ENCODE measurements at regions not wholly inside any gene's neighbourhood (a gene's known extent, or its start where the extent isn't known, plus 50 kb on each side); places are given as distances from the start of the nearest gene placed in this dataset.
A peak's percentile ranks its signal among the peaks of the same experiment; 100 is the strongest.

- DNase-seq (ENCODE audit: low read depth) (no peak), FAIRE-seq (no peak)
- TF ChIP-seq CTCF (IDR thresholded peaks at IDR 0.05; ENCODE audit: insufficient read depth, low read length, severe bottlenecking) = no peak
- Histone ChIP-seq H3K36me3 (ENCODE audit: control insufficient read depth, insufficient read depth, low read length) (no peaks in the 10 kb centered on the region), H3K27me3 (ENCODE audit: control insufficient read depth, insufficient read depth, low read length) (no peaks in the 10 kb centered on the region), H3K4me3 (ENCODE audit: low read depth, low read length) (no peak overlapping the region)
Measured at GRCh38 chr7:36790311-36790787, 66.1 kb upstream of the AOAH start.

GRCh38 chr7:36788825-36789470 lies 64.7 kb upstream of the AOAH start:
- no peak for DNase-seq (ENCODE audit: low read depth)
- no peaks in the 10 kb centered on the region for H3K27me3 ChIP-seq (ENCODE audit: control insufficient read depth, insufficient read depth, low read length)
- no peak for TF ChIP-seq CTCF (IDR thresholded peaks at IDR 0.05; ENCODE audit: insufficient read depth, low read length, severe bottlenecking)
- FAIRE-seq = peak; percentile 88
- no peaks in the 10 kb centered on the region for H3K36me3 ChIP-seq (ENCODE audit: control insufficient read depth, insufficient read depth, low read length)
- H3K4me3 ChIP-seq (ENCODE audit: low read depth, low read length) = no peak overlapping the region

- DNase-seq (ENCODE audit: low read depth) = no peak
- TF ChIP-seq CTCF (IDR thresholded peaks at IDR 0.05; ENCODE audit: insufficient read depth, low read length, severe bottlenecking) = no peak
- peak; percentile 73 for FAIRE-seq
- Histone ChIP-seq H3K27me3 (ENCODE audit: control insufficient read depth, insufficient read depth, low read length) (no peaks in the 10 kb centered on the region), H3K4me3 (ENCODE audit: low read depth, low read length) (no peak overlapping the region), H3K36me3 (ENCODE audit: control insufficient read depth, insufficient read depth, low read length) (no peaks in the 10 kb centered on the region)
Measured at GRCh38 chr7:36787933-36788378, 63.7 kb upstream of the AOAH start.

GRCh38 chr7:36784991-36785940 lies 61.0 kb upstream of the AOAH start:
- Histone ChIP-seq H3K36me3 (ENCODE audit: control insufficient read depth, insufficient read depth, low read length) (no peaks in the 10 kb centered on the region), H3K4me3 (ENCODE audit: low read depth, low read length) (no peak overlapping the region), H3K27me3 (ENCODE audit: control insufficient read depth, insufficient read depth, low read length) (no peaks in the 10 kb centered on the region)
- peak; percentile 72 for DNase-seq (ENCODE audit: low read depth)
- TF ChIP-seq CTCF (IDR thresholded peaks at IDR 0.05; ENCODE audit: insufficient read depth, low read length, severe bottlenecking) = no peak
- FAIRE-seq = peak; percentile 43

- FAIRE-seq = no peak
Measured at GRCh38 chr7:36781011-36781738, 56.9 kb upstream of the AOAH start.

More at GRCh38 chr7:36781011-36781738, 56.9 kb upstream of the AOAH start:
- TF ChIP-seq CTCF (IDR thresholded peaks at IDR 0.05; ENCODE audit: insufficient read depth, low read length, severe bottlenecking) = no peak
- no peak for DNase-seq (ENCODE audit: low read depth)
- no peaks in the 10 kb centered on the region for H3K27me3 ChIP-seq (ENCODE audit: control insufficient read depth, insufficient read depth, low read length)
- H3K36me3 ChIP-seq (ENCODE audit: control insufficient read depth, insufficient read depth, low read length) = no peaks in the 10 kb centered on the region
- no peak overlapping the region for H3K4me3 ChIP-seq (ENCODE audit: low read depth, low read length)
